GM18508 (cell line): ENCODE measurements at regions not wholly inside any gene's neighbourhood (a gene's known extent, or its start where the extent isn't known, plus 50 kb on each side); places are given as distances from the start of the nearest gene placed in this dataset.
"Not testable (repeated sequence)": the region's sequence is repeated elsewhere in the genome, so short reads cannot be mapped to it uniquely, and the experiment has no call there.

Source experiments
- ATAC-seq: cut with Tn5 transposase; IDR thresholded peaks from one replicate; pipeline ENCODE4 v1.9.1; 2021; ENCODE audit warnings: moderate number of reproducible peaks; ENCODE audit not compliant: insufficient read depth, unreplicated experiment

- ATAC-seq: no peak
Measured at GRCh38 chr5:105304859-105305258, 1742.3 kb upstream of the NUDT12 start.

- no peak for ATAC-seq
Measured at GRCh38 chr5:105288946-105289345, 1726.4 kb upstream of the NUDT12 start.

GRCh38 chr5:105283134-105283533 is 1720.5 kb upstream of the NUDT12 start:
- ATAC-seq: no peak

- ATAC-seq: no peak
Measured at GRCh38 chr5:105274079-105274478, 1711.5 kb upstream of the NUDT12 start.

GRCh38 chr5:105263515-105263914 is 1700.9 kb upstream of the NUDT12 start:
- no peak for ATAC-seq

- ATAC-seq: no peak
Measured at GRCh38 chr5:105259581-105260217, 1697.1 kb upstream of the NUDT12 start.

- ATAC-seq: no peak
Measured at GRCh38 chr5:105238561-105238960, 1676.0 kb upstream of the NUDT12 start.

- ATAC-seq: no peak
Measured at GRCh38 chr5:105230516-105231157, 1668.0 kb upstream of the NUDT12 start.

- no peak for ATAC-seq
Measured at GRCh38 chr5:105218018-105218417, 1655.4 kb upstream of the NUDT12 start.

- ATAC-seq: no peak
Measured at GRCh38 chr5:105213078-105213477, 1650.5 kb upstream of the NUDT12 start.

- no peak for ATAC-seq
Measured at GRCh38 chr5:105207066-105207465, 1644.5 kb upstream of the NUDT12 start.

- no peak for ATAC-seq
Measured at GRCh38 chr5:105197531-105197930, 1634.9 kb upstream of the NUDT12 start.

- ATAC-seq: no peak
Measured at GRCh38 chr5:105195765-105196164, 1633.2 kb upstream of the NUDT12 start.

- no peak for ATAC-seq
Measured at GRCh38 chr5:105172918-105173317, 1610.3 kb upstream of the NUDT12 start.

- ATAC-seq: no peak
Measured at GRCh38 chr5:105168806-105169205, 1606.2 kb upstream of the NUDT12 start.

- ATAC-seq: no peak
Measured at GRCh38 chr5:105167092-105167491, 1604.5 kb upstream of the NUDT12 start.

GRCh38 chr5:105163547-105163946 is 1601.0 kb upstream of the NUDT12 start:
- ATAC-seq: no peak

- ATAC-seq: not testable (repeated sequence)
Measured at GRCh38 chr5:105162557-105162956, 1600.0 kb upstream of the NUDT12 start.

GRCh38 chr5:105158526-105158925 is 1595.9 kb upstream of the NUDT12 start:
- no peak for ATAC-seq

- no peak for ATAC-seq
Measured at GRCh38 chr5:105150323-105150722, 1587.7 kb upstream of the NUDT12 start.

- no peak for ATAC-seq
Measured at GRCh38 chr5:105146867-105147266, 1584.3 kb upstream of the NUDT12 start.

- ATAC-seq: no peak
Measured at GRCh38 chr5:105145152-105145551, 1582.6 kb upstream of the NUDT12 start.
